GM23248 (cell line): ENCODE measurements at regions not wholly inside any gene's neighbourhood (a gene's known extent, or its start where the extent isn't known, plus 50 kb on each side); places are given as distances from the start of the nearest gene placed in this dataset.

ENCODE experiments used
- DNase-seq: peaks from one replicate; pipeline ENCODE4 v3.0.0-alpha.2; 2015
- H2AFZ ChIP-seq: fragments of 200-600 bp; sonication (generic); 2 replicates; pipeline ENCODE4 v1.6.1; 2016; ENCODE audit warnings: antibody characterized with exemption
- H3F3A ChIP-seq: fragments of 200-600 bp; sonication (generic); 2 replicates; pipeline ENCODE4 v1.6.1; 2016; ENCODE audit warnings: mild to moderate bottlenecking, antibody characterized with exemption, mixed run types; ENCODE audit not compliant: insufficient read depth
- H3K27ac ChIP-seq: fragments of 200-600 bp; sonication (generic); 2 replicates; pipeline ENCODE4 v1.5.1; 2016; ENCODE audit warnings: mild to moderate bottlenecking
- H3K27me3 ChIP-seq: fragments of 200-600 bp; sonication (generic); replicated peaks from 2 replicates; pipeline ENCODE4 v1.6.1; 2016; ENCODE audit warnings: mild to moderate bottlenecking; ENCODE audit not compliant: insufficient read depth
- H3K36me3 ChIP-seq: fragments of 200-600 bp; sonication (generic); 2 replicates; pipeline ENCODE4 v1.6.1; 2016; ENCODE audit warnings: low read depth, mild to moderate bottlenecking
- H3K4me1 ChIP-seq: fragments of 200-600 bp; sonication (generic); 2 replicates; pipeline ENCODE4 v1.6.1; 2016; ENCODE audit warnings: mild to moderate bottlenecking; ENCODE audit not compliant: insufficient read depth
- H3K4me2 ChIP-seq: fragments of 200-600 bp; sonication (generic); one replicate; pipeline ENCODE4 v1.6.1; 2016; ENCODE audit warnings: mild to moderate bottlenecking; ENCODE audit not compliant: unreplicated experiment
- H3K4me3 ChIP-seq: fragments of 200-600 bp; sonication (generic); 2 replicates; pipeline ENCODE4 v1.5.1; 2016; ENCODE audit warnings: mild to moderate bottlenecking
- H3K79me2 ChIP-seq: fragments of 200-600 bp; sonication (generic); 2 replicates; pipeline ENCODE4 v1.6.1; 2016; ENCODE audit warnings: mild to moderate bottlenecking; ENCODE audit not compliant: insufficient read depth
- H3K9ac ChIP-seq: fragments of 200-600 bp; sonication (generic); 2 replicates; pipeline ENCODE4 v1.6.1; 2016; ENCODE audit warnings: mild to moderate bottlenecking
- H3K9me2 ChIP-seq: fragments of 200-600 bp; sonication (generic); 2 replicates; pipeline ENCODE4 v1.6.1; 2016; ENCODE audit warnings: mixed run types, mild to moderate bottlenecking, moderate library complexity; ENCODE audit not compliant: insufficient read depth
- H3K9me3 ChIP-seq: fragments of 200-600 bp; sonication (generic); one replicate; pipeline ENCODE4 v1.6.1; 2017; ENCODE audit warnings: low read depth
- H4K20me1 ChIP-seq: fragments of 200-600 bp; sonication (generic); 2 replicates; pipeline ENCODE4 v1.6.0; 2016; ENCODE audit not compliant: insufficient read depth
- EZH2 ChIP-seq: fragments of 200-600 bp; sonication (generic); IDR thresholded peaks from 2 replicates; pipeline ENCODE4 v1.6.1; 2018; ENCODE audit warnings: antibody characterized with exemption, mild to moderate bottlenecking; ENCODE audit not compliant: insufficient read depth, poor library complexity, severe bottlenecking
- EZH2phosphoT487 ChIP-seq: fragments of 200-600 bp; sonication (generic); IDR thresholded peaks from 2 replicates; pipeline ENCODE4 v1.6.1; 2018; ENCODE audit warnings: antibody characterized with exemption, moderate library complexity, mild to moderate bottlenecking, low read depth; ENCODE audit not compliant: insufficient read depth
- WGBS, 2 experiments: methylation state at CpG; one replicate each; pipeline ENCODE4 v1.1.6; 2015 to 2017; ENCODE audit warnings: low lambda C conversion rate in 2 of 2, low coverage in 1 of 2; ENCODE audit errors: missing lambda C conversion rate in 2 of 2; 5-methylcytosine and 5-hydroxymethylcytosine counted together
- in situ Hi-C: fragments of 300-500 bp; cut with MboI; formaldehyde crosslinking; loops from 2 replicates; pipeline ENCODE4 v1.15.0; 2020

- H3K9ac ChIP-seq = peak overlapping the region; percentile 32
- DNase-seq = peak; percentile 96
- no peaks in the 10 kb centered on the region for H3K36me3 ChIP-seq
- H3K4me3 ChIP-seq = peak overlapping the region; percentile 55
- H3K4me2 ChIP-seq = peak overlapping the region; percentile 86
- H3K9me2 ChIP-seq = no peaks in the 10 kb centered on the region; the same call in 1 of the 2 replicates
- no peaks in the 10 kb centered on the region for H3K27me3 ChIP-seq
- 1 to 2% methylated on average over 4 of the region's 4 CpGs for WGBS, 2 experiments
- H3K79me2 ChIP-seq = no peaks in the 10 kb centered on the region
- no peaks in the 10 kb centered on the region for H4K20me1 ChIP-seq
- H3K27ac ChIP-seq = peak overlapping the region; percentile 81
- no peaks in the 10 kb centered on the region for H3K9me3 ChIP-seq
- peaks cover 52% of the 10 kb centered on the region for H3F3A ChIP-seq
- H3K4me1 ChIP-seq = peaks cover 43% of the 10 kb centered on the region
- in situ Hi-C loops = no loop called here
- H2AFZ ChIP-seq = peak overlapping the region; percentile 13; the same call in 1 of the 2 replicates
- TF ChIP-seq EZH2 (no peak), EZH2phosphoT487 (no peak)
These were observed 121.2 kb upstream of the LRIG3 start for GRCh38 chr12:59041241-59042121.

- no peaks in the 10 kb centered on the region for H3K9me3 ChIP-seq
- WGBS, 2 experiments = 0 to 9% methylated on average over 1 of the region's 1 CpG
- peak overlapping the region; percentile 86 for H3K4me2 ChIP-seq
- H3K27ac ChIP-seq = peak overlapping the region; percentile 81
- H3K9me2 ChIP-seq = no peaks in the 10 kb centered on the region; the same call in 1 of the 2 replicates
- H3K36me3 ChIP-seq = no peaks in the 10 kb centered on the region
- no peaks in the 10 kb centered on the region for H3K79me2 ChIP-seq
- H3F3A ChIP-seq = peaks cover 52% of the 10 kb centered on the region
- peaks cover 46% of the 10 kb centered on the region for H3K4me1 ChIP-seq
- peak overlapping the region; percentile 55 for H3K4me3 ChIP-seq
- peak overlapping the region; percentile 32 for H3K9ac ChIP-seq
- no peak for TF ChIP-seq EZH2phosphoT487
- no peak for TF ChIP-seq EZH2
- no peaks in the 10 kb centered on the region for H3K27me3 ChIP-seq
- peak; percentile 84 for DNase-seq
- no peak overlapping the region for H2AFZ ChIP-seq
- in situ Hi-C loops = no loop called here
- H4K20me1 ChIP-seq = no peaks in the 10 kb centered on the region
These were observed 120.4 kb upstream of the LRIG3 start for GRCh38 chr12:59040656-59041055.

- WGBS, 2 experiments = 94 to 100% methylated on average over 2 of the region's 2 CpGs
These were observed 119.7 kb upstream of the LRIG3 start for GRCh38 chr12:59040043-59040442.

GRCh38 chr12:59039005-59039404, 118.7 kb upstream of the LRIG3 start:
- Histone ChIP-seq H3K4me2 (no peak overlapping the region), H3K79me2 (no peaks in the 10 kb centered on the region), H2AFZ (no peak overlapping the region), H3K27me3 (no peaks in the 10 kb centered on the region), H3K9me2 (no peaks in the 10 kb centered on the region; the same call in 1 of the 2 replicates), H3K9me3 (no peaks in the 10 kb centered on the region), H3K27ac (no peak overlapping the region), H3K9ac (no peak overlapping the region), H3K4me3 (no peak overlapping the region), H3F3A (peaks cover 52% of the 10 kb centered on the region), H4K20me1 (no peaks in the 10 kb centered on the region), H3K36me3 (no peaks in the 10 kb centered on the region), H3K4me1 (peaks cover 46% of the 10 kb centered on the region)
- WGBS, 2 experiments = 70 to 71% methylated on average over 2 of the region's 2 CpGs
- in situ Hi-C loops = no loop called here
- no peak for TF ChIP-seq EZH2phosphoT487
- no peak for TF ChIP-seq EZH2
- no peak for DNase-seq

More at GRCh38 chr12:59040043-59040442, 119.7 kb upstream of the LRIG3 start:
- Histone ChIP-seq H3K4me3 (no peak overlapping the region), H3K4me2 (peak overlapping the region; percentile 86), H3F3A (peaks cover 52% of the 10 kb centered on the region), H3K79me2 (no peaks in the 10 kb centered on the region), H3K4me1 (peaks cover 46% of the 10 kb centered on the region), H3K9ac (peak overlapping the region; percentile 32), H4K20me1 (no peaks in the 10 kb centered on the region), H3K9me3 (no peaks in the 10 kb centered on the region), H3K27ac (peak overlapping the region; percentile 81), H3K27me3 (no peaks in the 10 kb centered on the region), H3K9me2 (no peaks in the 10 kb centered on the region; the same call in 1 of the 2 replicates), H2AFZ (no peak overlapping the region), H3K36me3 (no peaks in the 10 kb centered on the region)
- in situ Hi-C loops = no loop called here
- peak; percentile 29 for DNase-seq
- TF ChIP-seq EZH2phosphoT487 (no peak), EZH2 (no peak)
